ENCODE measurements at regions not wholly inside any gene's neighbourhood (a gene's known extent, or its start where the extent isn't known, plus 50 kb on each side); places are given as distances from the start of the nearest gene placed in this dataset.

- Histone ChIP-seq H3K27ac (no peak overlapping the region), H3K36me3 (no peaks in the 10 kb centered on the region), H3K4me1 (no peaks in the 10 kb centered on the region), H3K4me3 (no peak overlapping the region), H3K9me3 (no peaks in the 10 kb centered on the region), H3K27me3 (no peaks in the 10 kb centered on the region), H3K9ac (ENCODE audit: low read depth in 2 of 2, low read length in 2 of 2) (no peak overlapping the region)
- DNase-seq, result no peak
- no peak for TF ChIP-seq CTCF (IDR thresholded peaks at IDR 0.05)
- intact Hi-C loops (cut with DNase I), result no loop called here
Measured at GRCh38 chr4:11700751-11701226, 272.1 kb upstream of the HS3ST1 start.

GRCh38 chr4:11698846-11699590 is 270.3 kb upstream of the HS3ST1 start:
- H3K9me3 ChIP-seq, result no peaks in the 10 kb centered on the region
- H3K4me1 ChIP-seq, result no peaks in the 10 kb centered on the region
- intact Hi-C loops (cut with DNase I), result no loop called here
- no peak overlapping the region for H3K4me3 ChIP-seq
- H3K27me3 ChIP-seq, result no peaks in the 10 kb centered on the region
- TF ChIP-seq CTCF (IDR thresholded peaks at IDR 0.05), result no peak
- H3K9ac ChIP-seq (ENCODE audit: low read depth in 2 of 2, low read length in 2 of 2), result no peak overlapping the region
- no peaks in the 10 kb centered on the region for H3K36me3 ChIP-seq
- DNase-seq, result no peak
- H3K27ac ChIP-seq, result no peak overlapping the region

GRCh38 chr4:11698033-11698432 is 269.3 kb upstream of the HS3ST1 start:
- no peak for DNase-seq
- no peak for TF ChIP-seq CTCF (IDR thresholded peaks at IDR 0.05)
- Histone ChIP-seq H3K27ac (no peak overlapping the region), H3K4me1 (no peaks in the 10 kb centered on the region), H3K36me3 (no peaks in the 10 kb centered on the region), H3K27me3 (no peaks in the 10 kb centered on the region), H3K4me3 (no peak overlapping the region), H3K9me3 (no peaks in the 10 kb centered on the region), H3K9ac (ENCODE audit: low read depth in 2 of 2, low read length in 2 of 2) (no peak overlapping the region)
- intact Hi-C loops (cut with DNase I), result no loop called here

- no peak overlapping the region for H3K4me3 ChIP-seq
- TF ChIP-seq CTCF (IDR thresholded peaks at IDR 0.05), result no peak
- no peaks in the 10 kb centered on the region for H3K27me3 ChIP-seq
- no peak overlapping the region for H3K9ac ChIP-seq (ENCODE audit: low read depth in 2 of 2, low read length in 2 of 2)
- no peaks in the 10 kb centered on the region for H3K4me1 ChIP-seq
- intact Hi-C loops (cut with DNase I), result no loop called here
- no peaks in the 10 kb centered on the region for H3K36me3 ChIP-seq
- H3K9me3 ChIP-seq, result no peaks in the 10 kb centered on the region
- H3K27ac ChIP-seq, result no peak overlapping the region
- no peak for DNase-seq
Measured at GRCh38 chr4:11693693-11694092, 265.0 kb upstream of the HS3ST1 start.

GRCh38 chr4:11691236-11691635 is 262.5 kb upstream of the HS3ST1 start:
- intact Hi-C loops (cut with DNase I), result no loop called here
- H3K9ac ChIP-seq (ENCODE audit: low read depth in 2 of 2, low read length in 2 of 2), result no peak overlapping the region

More at GRCh38 chr4:11691236-11691635, 262.5 kb upstream of the HS3ST1 start:
- no peak for DNase-seq
- Histone ChIP-seq H3K9me3 (no peaks in the 10 kb centered on the region), H3K4me3 (no peak overlapping the region), H3K36me3 (no peaks in the 10 kb centered on the region), H3K27ac (no peak overlapping the region), H3K27me3 (no peaks in the 10 kb centered on the region), H3K4me1 (no peaks in the 10 kb centered on the region)
- no peak for TF ChIP-seq CTCF (IDR thresholded peaks at IDR 0.05)

Measured in colonic mucosa (tissue), 4 donors.